ENCODE measurements at regions not wholly inside any gene's neighbourhood (a gene's known extent, or its start where the extent isn't known, plus 50 kb on each side); places are given as distances from the start of the nearest gene placed in this dataset.

DNA sequence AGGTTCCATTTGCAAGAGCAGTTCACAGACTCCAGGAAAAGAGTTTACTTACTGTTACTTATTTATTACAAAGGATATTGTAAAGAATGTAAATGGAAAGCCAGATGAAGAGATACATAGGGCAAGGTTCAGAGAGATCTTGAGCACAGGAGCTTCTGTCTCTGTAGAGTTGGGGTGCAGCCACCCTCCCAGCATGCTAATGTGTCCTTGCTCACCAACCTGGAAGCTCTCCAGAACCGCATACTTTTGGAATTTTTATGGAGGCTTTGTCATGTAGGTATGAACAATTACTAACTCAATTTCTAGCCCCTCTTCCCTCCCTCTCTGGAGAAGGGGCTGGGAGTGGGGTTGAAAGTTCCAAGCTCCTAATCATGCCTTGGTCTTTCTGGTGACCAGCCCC lies 857.2 kb downstream of the RPA4 start:
- Histone ChIP-seq H3K4me3 (ENCODE audit: low read length) (no peak overlapping the region), H3K9me3 (ENCODE audit: low read depth, low read length) (no peaks in the 10 kb centered on the region), H3K4me1 (ENCODE audit: insufficient read depth, low read length) (no peaks in the 10 kb centered on the region), H3K27me3 (ENCODE audit: insufficient read depth, low read length) (no peaks in the 10 kb centered on the region)

DNA sequence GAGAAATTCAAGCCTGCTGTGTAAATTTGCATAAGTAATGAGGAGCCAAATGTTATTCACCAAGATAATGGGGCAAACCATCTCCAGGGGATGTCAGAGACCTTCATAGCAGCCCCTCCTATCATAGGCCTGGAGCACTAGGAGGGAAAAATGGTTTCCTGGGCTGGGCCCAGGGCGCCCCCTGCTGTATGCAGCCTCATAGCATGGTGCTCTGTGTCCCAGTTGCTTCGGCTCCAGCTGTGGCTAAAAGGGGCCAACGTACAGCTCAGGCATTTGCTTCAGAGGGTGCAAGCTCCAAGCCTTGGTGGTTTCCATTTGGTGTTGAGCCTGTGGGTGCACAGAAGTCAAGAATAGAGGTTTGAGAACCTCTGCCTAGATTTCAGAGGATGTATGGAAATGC lies 859.3 kb downstream of the RPA4 start:
- Histone ChIP-seq H3K4me3 (ENCODE audit: low read length) (no peak overlapping the region), H3K4me1 (ENCODE audit: insufficient read depth, low read length) (no peaks in the 10 kb centered on the region), H3K9me3 (ENCODE audit: low read depth, low read length) (no peaks in the 10 kb centered on the region), H3K27me3 (ENCODE audit: insufficient read depth, low read length) (no peaks in the 10 kb centered on the region)

DNA sequence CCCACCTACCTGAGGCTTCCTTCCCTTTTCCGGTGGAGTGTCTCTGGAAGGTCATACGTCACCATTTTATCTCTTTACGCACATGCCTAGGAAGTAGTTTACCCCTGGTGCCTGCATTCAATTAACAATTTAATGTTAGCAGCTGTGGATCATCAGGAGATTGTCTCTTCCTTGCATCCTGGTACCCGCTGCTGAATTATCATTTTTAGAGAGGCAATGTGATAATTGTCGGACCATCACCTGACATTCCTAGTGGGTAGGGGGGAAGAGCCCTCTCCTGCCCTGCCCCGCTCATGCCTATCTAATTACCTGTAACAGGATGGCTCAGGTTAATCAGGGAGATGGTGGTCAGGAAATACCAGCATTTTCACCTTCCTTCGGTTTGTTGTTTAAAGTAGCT lies 863.6 kb downstream of the RPA4 start:
- Histone ChIP-seq H3K4me3 (ENCODE audit: low read length) (no peak overlapping the region), H3K9me3 (ENCODE audit: low read depth, low read length) (no peaks in the 10 kb centered on the region), H3K4me1 (ENCODE audit: insufficient read depth, low read length) (no peaks in the 10 kb centered on the region), H3K27me3 (ENCODE audit: insufficient read depth, low read length) (no peaks in the 10 kb centered on the region)

DNA sequence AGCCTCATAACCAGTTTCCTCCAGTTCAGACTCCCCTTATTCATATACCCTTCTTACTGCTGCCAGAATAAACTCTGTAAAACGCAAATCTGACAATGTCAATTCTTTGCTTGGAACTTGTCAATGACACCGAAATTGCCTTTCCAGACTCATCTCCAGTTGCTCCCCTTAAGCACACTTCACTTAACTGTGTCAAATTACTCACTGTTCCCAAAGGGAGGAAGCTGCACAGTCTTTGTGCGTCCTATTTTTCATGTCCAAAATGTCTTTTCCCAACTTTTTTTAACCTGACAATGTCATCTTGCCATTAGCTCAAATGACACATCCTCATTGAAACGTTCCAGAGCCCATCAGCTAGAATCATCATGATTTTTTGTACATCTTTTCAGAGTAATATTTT lies 867.3 kb downstream of the RPA4 start:
- Histone ChIP-seq H3K4me3 (ENCODE audit: low read length) (no peak overlapping the region), H3K27me3 (ENCODE audit: insufficient read depth, low read length) (no peaks in the 10 kb centered on the region), H3K9me3 (ENCODE audit: low read depth, low read length) (no peaks in the 10 kb centered on the region), H3K4me1 (ENCODE audit: insufficient read depth, low read length) (no peaks in the 10 kb centered on the region)

DNA sequence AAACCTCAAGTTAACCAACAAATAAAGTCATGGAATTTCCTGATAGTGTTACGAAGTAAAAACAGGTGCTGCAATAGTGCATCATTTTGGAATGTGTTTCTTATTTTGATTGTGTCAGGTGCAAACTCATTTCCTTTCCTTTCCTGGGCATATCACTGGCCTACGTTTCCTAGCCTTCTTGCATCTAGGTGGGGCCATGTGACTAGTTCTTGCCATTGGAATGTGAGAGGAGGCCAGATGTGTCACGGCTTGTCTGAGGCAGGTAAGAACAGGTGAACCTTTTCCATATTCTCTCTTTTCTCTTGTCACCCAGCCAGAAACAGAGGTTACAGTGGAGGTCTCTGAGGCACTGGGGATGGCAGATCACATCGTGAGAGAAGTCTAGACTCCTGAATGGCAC lies 868.0 kb downstream of the RPA4 start:
- H3K9me3 ChIP-seq (ENCODE audit: low read depth, low read length), result no peaks in the 10 kb centered on the region
- H3K4me1 ChIP-seq (ENCODE audit: insufficient read depth, low read length), result no peaks in the 10 kb centered on the region
- H3K4me3 ChIP-seq (ENCODE audit: low read length), result no peak overlapping the region
- no peaks in the 10 kb centered on the region for H3K27me3 ChIP-seq (ENCODE audit: insufficient read depth, low read length)

DNA sequence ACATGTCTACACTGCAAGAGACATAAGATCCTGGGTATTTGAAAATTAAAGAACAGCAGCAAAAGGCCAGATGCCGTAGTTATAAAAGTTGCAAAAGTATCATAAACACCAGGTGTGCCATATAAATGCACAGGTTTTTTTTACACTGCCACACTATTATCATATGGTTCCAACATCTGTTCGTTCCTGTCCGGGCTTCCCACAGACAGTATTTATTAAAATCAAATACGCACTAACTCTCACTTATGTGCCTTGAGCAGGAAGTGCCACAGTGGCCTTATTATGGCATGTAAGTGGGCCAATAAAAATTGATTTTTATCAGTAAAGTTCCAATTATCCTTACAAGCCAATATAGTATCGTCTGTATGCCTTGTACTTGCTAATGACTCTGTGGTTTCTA lies 873.2 kb downstream of the RPA4 start:
- Histone ChIP-seq H3K4me1 (ENCODE audit: insufficient read depth, low read length) (no peaks in the 10 kb centered on the region), H3K9me3 (ENCODE audit: low read depth, low read length) (no peaks in the 10 kb centered on the region), H3K27me3 (ENCODE audit: insufficient read depth, low read length) (no peaks in the 10 kb centered on the region), H3K4me3 (ENCODE audit: low read length) (no peak overlapping the region)

DNA sequence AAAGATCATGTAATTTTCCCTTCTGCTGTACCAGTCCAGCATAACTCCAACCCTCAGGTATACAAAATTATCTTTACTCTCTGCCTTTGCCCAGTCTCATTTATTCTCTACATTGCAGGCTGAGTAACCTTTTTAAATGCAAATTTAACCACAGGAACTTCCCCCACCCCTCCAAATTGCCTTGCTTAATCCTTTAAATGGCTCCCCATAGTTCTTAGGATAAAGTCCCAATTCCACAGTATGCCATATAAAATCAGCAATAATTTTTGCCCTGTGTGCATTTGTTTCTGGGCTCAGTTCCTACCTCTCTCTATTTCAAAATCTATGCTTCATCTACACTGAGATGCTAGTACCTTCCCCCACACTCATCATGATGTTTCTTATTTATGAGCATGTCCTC lies 879.7 kb downstream of the RPA4 start:
- no peaks in the 10 kb centered on the region for H3K4me1 ChIP-seq (ENCODE audit: insufficient read depth, low read length)
- no peaks in the 10 kb centered on the region for H3K9me3 ChIP-seq (ENCODE audit: low read depth, low read length)
- H3K27me3 ChIP-seq (ENCODE audit: insufficient read depth, low read length), result no peaks in the 10 kb centered on the region
- H3K4me3 ChIP-seq (ENCODE audit: low read length), result no peak overlapping the region

DNA sequence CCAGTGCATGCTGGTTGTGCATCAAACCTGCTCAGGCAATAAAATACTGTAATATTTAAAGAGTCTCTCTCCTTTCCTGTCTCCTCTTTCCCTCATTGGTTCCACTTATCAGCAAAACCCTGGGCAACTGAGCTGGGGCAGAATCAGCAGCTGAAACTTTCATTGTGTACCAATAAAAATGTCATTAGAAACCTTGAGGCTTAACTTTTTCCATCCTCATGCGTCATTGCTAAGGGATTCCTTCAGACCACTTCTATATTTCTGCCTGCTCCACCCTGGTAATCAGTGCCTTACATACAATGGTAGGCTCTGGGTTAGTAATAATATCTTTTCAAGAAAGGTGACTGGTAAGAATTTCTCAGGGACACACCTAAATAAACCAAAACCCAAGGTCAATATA lies 880.3 kb downstream of the RPA4 start:
- Histone ChIP-seq H3K27me3 (ENCODE audit: insufficient read depth, low read length) (no peaks in the 10 kb centered on the region), H3K4me3 (ENCODE audit: low read length) (no peak overlapping the region), H3K9me3 (ENCODE audit: low read depth, low read length) (no peaks in the 10 kb centered on the region), H3K4me1 (ENCODE audit: insufficient read depth, low read length) (no peaks in the 10 kb centered on the region)

DNA sequence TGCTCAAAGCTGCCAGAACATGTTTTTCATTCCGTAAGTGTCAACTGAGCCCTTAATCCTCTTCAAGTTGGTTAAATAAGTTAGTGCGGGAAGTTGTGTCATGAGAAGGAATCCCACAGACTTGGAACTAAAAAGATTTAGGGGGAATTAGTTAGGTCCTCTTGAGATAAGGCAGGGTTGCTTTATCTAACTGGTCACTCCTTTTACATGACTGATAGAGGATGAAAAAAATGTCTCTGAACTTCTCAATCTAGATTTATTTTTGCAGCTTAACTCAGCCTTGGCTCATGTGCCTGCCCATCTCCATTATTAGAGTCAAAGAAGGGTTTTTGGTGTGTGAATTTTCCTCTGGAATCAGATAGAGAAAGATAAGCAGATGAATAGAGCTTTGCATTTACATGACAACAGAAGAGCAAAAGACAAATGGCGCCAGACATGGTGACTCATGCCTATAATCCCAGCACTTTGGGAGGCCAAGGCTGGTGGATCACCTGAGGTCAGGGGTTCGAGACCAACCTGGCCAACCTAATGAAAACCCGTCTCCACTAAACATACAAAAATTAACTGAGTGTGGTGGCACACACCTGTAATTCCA lies 882.9 kb downstream of the RPA4 start:
- Histone ChIP-seq H3K9me3 (ENCODE audit: low read depth, low read length) (no peaks in the 10 kb centered on the region), H3K27me3 (ENCODE audit: insufficient read depth, low read length) (no peaks in the 10 kb centered on the region), H3K4me1 (ENCODE audit: insufficient read depth, low read length) (no peaks in the 10 kb centered on the region), H3K4me3 (ENCODE audit: low read length) (no peak overlapping the region)

DNA sequence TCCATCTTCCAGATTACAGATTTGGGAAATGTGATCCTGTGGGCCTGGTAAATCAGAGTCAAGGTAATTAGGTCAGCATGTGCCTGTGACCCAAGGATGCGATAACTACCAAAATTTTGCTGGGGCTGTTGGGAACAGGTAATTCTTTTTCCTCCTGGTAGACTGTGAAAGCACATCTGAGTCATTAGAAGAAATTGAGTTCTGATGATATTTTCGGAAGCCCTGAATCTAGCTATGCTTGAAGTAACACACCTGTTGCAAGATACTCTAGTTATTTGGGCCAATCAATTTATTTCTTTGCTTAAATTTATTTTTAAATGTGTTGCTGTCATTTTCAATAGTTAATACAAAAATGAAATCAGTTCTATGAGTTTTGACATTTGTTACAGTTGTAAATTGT lies 903.6 kb downstream of the RPA4 start:
- no peak overlapping the region for H3K4me3 ChIP-seq (ENCODE audit: low read length)
- no peaks in the 10 kb centered on the region for H3K27me3 ChIP-seq (ENCODE audit: insufficient read depth, low read length)
- no peaks in the 10 kb centered on the region for H3K9me3 ChIP-seq (ENCODE audit: low read depth, low read length)
- H3K4me1 ChIP-seq (ENCODE audit: insufficient read depth, low read length), result no peaks in the 10 kb centered on the region

DNA sequence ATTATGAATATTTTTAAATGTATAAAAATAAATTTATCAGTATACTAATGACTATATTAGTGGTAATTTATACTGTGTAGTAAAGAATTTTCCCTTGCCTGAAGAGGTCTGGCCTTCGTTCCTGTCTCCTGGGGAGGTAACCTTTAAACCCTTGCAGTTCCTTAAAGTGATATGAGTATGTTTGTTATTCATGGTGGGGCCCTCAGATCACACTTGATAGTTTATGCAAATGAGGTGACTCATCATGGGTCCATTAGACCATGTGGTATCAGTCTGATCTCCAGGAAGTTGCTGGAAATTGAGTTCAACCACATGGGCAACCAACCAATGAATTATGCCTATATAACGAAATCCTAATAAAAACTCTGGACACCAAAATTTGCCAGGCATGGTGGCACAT lies 904.1 kb downstream of the RPA4 start:
- Histone ChIP-seq H3K4me1 (ENCODE audit: insufficient read depth, low read length) (no peaks in the 10 kb centered on the region), H3K4me3 (ENCODE audit: low read length) (no peak overlapping the region), H3K27me3 (ENCODE audit: insufficient read depth, low read length) (no peaks in the 10 kb centered on the region), H3K9me3 (ENCODE audit: low read depth, low read length) (no peaks in the 10 kb centered on the region)

DNA sequence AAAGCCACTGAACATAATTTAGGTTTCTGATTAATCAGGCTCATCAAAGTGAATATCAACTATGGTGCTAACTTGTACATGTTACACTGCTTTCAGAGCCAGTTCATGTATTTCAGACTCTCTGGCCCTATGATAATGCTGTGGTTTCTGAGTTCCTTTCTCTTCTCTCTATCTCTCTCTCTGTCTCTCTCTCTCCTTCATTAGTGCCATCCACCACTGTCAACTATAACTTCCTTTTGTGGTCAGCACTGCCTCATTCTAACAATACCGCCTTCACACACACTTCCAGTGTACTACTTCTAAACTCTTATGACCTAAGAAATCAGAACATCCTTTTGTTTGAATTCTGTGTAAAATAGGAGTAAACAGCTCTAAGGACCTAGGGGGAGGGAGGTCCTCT lies 907.1 kb downstream of the RPA4 start:
- Histone ChIP-seq H3K9me3 (ENCODE audit: low read depth, low read length) (no peaks in the 10 kb centered on the region), H3K4me3 (ENCODE audit: low read length) (no peak overlapping the region), H3K27me3 (ENCODE audit: insufficient read depth, low read length) (no peaks in the 10 kb centered on the region), H3K4me1 (ENCODE audit: insufficient read depth, low read length) (no peaks in the 10 kb centered on the region)

DNA sequence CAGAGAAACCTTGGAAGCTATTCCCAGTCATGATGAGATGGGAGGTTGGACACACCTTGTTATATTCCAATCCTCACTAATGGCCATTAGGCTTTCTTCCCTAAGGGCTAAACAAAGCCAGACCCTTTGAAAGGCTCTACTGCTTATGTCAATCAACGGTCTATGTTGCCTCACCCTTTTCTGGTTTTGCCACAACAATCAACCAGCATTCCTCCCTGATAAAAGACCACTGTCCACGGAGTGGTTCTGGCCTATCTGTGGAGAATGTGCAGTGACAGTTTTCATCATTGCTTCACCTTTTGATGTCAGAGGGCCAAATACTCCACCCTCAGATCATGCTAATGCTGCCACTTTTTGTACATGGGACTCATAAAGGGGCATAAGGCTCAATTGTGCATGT lies 913.4 kb downstream of the RPA4 start:
- Histone ChIP-seq H3K4me3 (ENCODE audit: low read length) (no peak overlapping the region), H3K27me3 (ENCODE audit: insufficient read depth, low read length) (no peaks in the 10 kb centered on the region), H3K4me1 (ENCODE audit: insufficient read depth, low read length) (no peaks in the 10 kb centered on the region), H3K9me3 (ENCODE audit: low read depth, low read length) (no peaks in the 10 kb centered on the region)

DNA sequence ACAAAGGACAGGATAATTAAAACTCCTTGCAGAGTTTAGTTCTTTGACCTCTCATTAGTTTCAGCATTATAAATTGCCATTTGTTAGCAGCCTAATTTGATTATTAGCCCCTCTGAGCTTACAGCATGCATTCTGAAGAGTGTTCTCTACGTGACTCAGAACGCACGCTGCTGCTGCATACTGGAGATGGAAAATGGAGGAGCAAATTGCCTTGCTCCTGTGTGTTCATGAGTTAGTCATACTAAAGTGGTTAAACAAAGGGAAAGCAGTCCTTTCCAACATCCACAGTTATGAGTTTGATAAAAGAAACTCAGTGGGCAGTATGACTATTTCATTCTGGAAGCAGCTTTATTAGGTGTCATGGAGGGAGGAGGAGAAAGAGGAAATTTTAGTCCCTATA lies 922.5 kb downstream of the RPA4 start:
- no peaks in the 10 kb centered on the region for H3K27me3 ChIP-seq (ENCODE audit: insufficient read depth, low read length)
- H3K4me3 ChIP-seq (ENCODE audit: low read length), result no peak overlapping the region
- H3K4me1 ChIP-seq (ENCODE audit: insufficient read depth, low read length), result no peaks in the 10 kb centered on the region
- H3K9me3 ChIP-seq (ENCODE audit: low read depth, low read length), result no peaks in the 10 kb centered on the region

DNA sequence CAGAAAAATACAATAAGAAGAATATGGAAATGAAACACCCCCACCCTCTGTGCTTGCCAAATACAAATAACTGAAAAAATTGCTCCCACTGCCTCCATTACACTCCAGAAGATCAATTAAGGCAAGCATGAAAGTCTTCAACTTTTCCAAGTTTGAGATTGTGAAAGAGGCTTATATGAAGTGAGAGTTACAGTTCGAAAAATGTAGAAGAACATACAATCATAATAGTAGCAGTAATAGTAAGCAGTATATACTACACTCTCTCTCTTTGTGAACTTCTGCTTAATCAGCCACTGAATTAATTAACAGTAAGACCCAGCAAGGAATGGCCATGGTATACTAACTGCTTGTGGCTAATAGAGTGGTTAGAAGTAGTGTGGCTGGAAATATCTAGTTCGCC lies 923.2 kb downstream of the RPA4 start:
- Histone ChIP-seq H3K9me3 (ENCODE audit: low read depth, low read length) (no peaks in the 10 kb centered on the region), H3K4me3 (ENCODE audit: low read length) (no peak overlapping the region), H3K27me3 (ENCODE audit: insufficient read depth, low read length) (no peaks in the 10 kb centered on the region), H3K4me1 (ENCODE audit: insufficient read depth, low read length) (no peaks in the 10 kb centered on the region)

DNA sequence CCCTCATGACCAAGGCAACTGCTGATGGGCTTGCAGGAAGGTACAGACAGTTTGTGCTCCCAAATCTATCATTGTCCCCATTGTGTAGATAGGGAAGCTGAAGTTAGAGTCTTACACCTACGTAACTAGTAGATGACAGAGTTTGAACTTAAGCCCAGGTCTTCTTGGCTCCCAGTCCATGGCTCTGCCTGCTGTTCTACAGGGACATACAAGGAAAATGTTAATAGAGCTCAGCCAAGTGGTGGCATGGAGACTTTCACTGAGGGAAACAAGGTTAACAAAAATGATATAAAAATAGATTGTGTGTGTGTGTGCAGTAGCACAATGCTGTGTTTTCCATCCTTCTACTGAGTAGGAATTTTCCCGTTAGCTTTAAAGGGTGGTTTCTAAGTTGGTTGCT lies 936.5 kb downstream of the RPA4 start:
- Histone ChIP-seq H3K27me3 (ENCODE audit: insufficient read depth, low read length) (no peaks in the 10 kb centered on the region), H3K9me3 (ENCODE audit: low read depth, low read length) (no peaks in the 10 kb centered on the region), H3K4me1 (ENCODE audit: insufficient read depth, low read length) (no peaks in the 10 kb centered on the region), H3K4me3 (ENCODE audit: low read length) (no peak overlapping the region)

DNA sequence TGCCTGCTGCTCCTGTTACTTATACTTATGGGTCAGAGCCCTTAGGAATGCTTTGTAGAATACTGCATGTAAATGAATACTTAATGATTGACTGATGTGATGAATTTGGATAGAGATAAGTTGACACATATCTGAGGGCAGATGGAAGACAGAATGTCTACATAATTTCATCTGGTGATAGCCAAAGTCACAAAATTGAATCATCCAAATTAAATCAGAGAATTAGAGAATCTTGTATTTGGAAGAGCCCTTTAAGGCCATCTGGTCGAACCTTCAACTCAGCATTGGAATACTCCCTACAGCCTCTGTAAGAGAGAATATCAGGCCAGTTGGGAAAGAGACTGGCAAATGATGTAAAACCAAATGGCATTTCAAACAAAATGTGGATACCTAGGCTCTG lies 944.8 kb downstream of the RPA4 start:
- no peaks in the 10 kb centered on the region for H3K27me3 ChIP-seq (ENCODE audit: insufficient read depth, low read length)
- no peak overlapping the region for H3K4me3 ChIP-seq (ENCODE audit: low read length)
- H3K4me1 ChIP-seq (ENCODE audit: insufficient read depth, low read length), result no peaks in the 10 kb centered on the region
- H3K9me3 ChIP-seq (ENCODE audit: low read depth, low read length), result no peaks in the 10 kb centered on the region

Data from mononuclear cell (primary cell).